Iris pigment epithelial cell (primary cell): ENCODE measurements at regions not wholly inside any gene's neighbourhood (a gene's known extent, or its start where the extent isn't known, plus 50 kb on each side); places are given as distances from the start of the nearest gene placed in this dataset.

Experiments
- DNase-seq: peaks from one replicate; pipeline ENCODE4 v3.0.0-alpha.2; 2011; ENCODE audit warnings: low read depth

DNA sequence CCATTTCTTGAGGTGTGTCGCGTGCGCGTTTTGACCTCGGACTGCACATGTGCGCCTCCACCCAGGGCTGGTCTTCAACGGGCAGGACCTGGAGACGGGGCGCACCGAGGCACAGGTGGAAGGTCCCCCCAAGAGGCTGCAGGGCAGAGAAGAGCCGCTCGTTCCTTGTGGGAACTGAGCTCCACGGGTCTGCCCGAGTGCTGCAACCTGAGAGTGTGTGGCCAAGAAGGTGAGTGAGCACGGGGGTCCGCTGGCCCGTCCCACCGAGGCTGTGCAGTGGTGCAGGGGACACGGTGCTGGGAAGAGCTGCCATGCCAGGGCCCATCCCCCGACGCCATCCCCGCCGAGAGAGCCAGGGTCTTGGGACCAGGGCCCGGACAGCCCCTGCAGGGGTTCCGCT lies 268.3 kb downstream of the GALR1 start:
- DNase-seq = no peak

DNA sequence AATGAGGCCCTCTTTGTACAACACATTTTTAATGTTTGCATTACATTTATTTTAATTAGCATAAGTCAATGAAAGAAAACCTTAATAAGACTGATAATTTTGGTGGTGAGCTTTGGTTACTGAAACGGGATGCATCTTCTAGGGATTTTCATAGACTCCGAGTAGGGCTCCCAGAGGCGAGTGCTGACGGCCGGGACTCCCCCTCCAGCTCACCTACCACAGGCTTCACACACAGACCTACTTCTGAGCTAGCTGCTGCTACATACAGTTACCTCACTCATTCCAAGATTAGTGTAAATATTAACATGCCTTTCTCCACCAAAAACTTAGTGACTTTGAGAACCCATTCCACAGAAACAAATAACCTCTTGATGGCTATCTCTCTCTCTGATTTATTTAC lies 271.1 kb downstream of the GALR1 start:
- DNase-seq = no peak

DNA sequence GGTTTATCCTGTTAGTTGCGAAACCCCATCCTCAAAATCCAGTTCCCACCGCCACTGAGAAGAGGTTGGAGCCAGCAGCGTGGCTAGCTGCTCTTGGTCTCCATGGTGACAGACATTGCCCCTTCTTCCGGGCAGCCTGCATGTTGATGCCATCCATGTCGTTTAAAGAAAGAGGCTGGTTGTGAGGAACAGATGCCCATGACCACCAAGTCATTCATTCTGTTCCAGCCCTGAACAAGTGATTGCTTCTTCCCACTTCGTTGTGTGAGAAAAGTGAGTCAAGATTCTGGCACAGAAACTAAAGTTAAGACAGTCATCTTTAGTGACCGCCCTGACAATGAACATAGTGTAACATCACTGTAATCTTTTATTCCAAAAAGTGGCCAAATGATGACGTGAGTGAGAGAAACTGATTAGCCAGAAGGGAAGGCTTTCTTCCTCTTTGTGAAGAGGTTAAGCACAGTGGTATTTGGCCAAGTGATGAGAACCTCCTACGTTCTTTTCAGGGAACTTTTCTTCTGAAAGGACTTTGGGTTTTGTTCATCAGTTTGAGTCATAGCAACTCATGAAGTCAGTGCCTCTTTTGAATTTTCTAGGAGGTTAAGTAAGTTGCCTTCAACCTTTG lies 272.5 kb downstream of the GALR1 start:
- no peak for DNase-seq

DNA sequence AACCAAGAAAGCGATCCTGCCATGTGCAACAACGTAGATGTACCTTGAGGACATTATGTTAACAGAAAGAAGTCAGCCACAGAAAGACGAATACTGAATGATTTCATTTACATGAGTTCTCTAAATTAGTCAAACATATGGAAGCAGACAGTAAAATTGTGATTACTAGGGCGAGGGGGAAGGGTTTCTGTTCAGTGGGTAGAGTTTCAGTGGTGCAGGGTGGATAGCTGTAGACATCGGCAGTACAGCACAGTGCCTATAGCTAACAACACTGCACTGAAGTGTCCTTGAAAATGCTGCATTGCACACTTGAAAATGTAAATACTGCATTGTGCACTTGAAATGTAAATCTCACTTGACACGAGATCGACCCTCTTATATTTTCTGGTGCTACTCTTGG lies 275.3 kb downstream of the GALR1 start:
- DNase-seq = no peak

DNA sequence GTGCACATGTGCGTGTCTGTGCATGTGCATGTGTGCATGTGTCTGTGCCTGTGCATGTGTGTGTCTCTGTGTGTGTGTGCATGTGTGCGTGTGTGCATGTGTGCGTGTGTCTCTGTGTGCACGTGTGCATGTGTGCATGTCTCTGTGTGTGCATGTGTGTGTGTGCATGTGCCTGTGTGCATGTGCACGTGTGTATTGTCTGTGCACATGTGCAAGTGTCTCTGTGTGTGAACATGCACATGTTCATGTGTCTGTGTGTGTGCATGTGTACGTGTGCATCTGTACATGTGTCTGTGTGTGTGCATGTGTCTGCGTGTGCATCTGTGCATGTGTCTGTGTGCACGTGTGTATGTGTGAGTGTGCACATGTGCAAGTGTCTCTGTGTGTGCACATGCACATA lies 277.3 kb downstream of the GALR1 start:
- no peak for DNase-seq

DNA sequence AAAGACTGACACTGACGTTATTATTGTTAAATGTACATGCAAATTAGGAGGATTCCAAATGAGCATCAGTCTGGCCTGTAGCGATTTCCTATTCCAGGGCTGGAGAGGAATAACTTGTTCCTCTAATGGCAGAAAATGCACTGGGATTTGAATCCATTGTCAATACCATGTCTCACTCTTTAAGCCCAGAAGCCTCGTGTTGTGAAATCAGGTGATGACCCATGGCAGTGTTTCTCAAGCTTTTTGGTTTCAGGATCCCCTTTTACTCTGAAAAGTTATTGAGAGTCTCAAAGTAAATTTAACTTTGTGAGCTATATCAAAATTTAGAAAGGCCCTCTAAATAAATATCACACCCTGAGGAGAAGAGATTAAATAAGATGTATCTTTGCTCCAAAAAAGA lies 279.2 kb downstream of the GALR1 start:
- DNase-seq = no peak

DNA sequence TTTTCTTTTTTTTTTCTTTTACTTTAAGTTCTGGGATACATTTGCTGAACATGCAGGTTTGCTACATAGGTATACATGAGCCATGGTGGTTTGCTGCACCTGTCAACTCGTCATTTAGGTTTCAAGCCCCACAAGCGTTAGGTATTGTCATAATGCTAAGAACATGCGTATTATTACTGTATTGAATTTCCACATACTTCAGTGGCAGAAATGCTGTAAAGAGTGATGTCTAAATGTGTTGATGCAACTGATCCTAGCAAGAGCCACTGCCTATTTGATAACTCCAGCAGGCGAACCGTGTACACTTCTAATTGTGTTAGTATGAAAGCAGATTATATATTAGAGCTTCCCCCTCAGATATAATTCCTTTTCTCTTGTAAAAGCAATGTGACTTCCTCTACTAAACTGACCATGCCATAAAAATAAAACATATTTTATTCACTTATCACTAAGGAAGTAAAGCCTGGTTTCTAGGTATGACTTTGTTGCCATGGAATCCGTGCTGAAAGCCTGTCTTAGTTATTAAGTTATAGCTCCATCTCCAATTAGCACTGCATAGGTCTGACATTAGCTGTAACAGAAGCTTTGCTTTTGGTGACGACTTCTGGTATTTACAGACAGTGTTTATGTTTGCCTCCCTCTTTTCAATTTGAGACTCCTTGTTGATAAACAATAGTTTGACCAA lies 280.0 kb downstream of the GALR1 start:
- DNase-seq = no peak

DNA sequence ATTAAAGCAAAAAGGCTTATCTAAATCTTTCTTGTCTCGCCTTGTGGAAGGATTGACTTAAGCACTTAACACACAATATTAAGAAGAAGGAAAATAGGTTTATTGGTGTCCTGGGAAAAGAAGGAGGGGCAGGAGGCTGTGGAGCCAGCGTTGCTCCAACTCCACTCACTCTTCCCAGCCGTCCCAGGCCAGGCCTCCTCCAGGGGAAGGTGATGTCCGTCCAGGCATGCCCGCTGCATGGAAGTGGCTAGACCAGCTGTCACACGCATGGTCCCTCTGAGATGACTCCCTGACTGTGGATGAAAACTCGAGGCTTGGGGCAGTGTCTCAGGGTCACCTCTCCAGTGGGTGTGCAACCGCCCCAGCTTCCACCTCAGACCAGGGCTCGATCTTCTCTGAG lies 281.1 kb downstream of the GALR1 start:
- no peak for DNase-seq

DNA sequence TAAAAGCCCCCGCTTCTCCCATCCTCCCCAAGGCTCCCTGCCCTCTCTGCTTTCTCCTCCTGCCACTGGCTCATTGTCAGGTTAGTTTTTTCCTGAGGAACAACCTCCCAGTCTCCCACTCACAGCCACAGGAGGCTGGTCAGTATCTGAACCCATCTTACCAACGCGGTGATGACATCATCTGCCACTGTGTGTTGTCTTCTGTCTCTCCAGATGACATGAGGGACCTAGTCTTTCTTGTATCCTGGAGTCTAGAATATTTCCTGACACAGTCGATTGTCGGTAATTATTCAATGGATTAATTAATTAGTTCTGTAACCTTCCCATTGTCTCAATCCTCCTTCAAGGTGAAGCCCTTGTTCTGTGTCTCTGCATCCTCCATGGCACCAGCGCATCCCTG lies 290.2 kb downstream of the GALR1 start:
- DNase-seq = no peak

DNA sequence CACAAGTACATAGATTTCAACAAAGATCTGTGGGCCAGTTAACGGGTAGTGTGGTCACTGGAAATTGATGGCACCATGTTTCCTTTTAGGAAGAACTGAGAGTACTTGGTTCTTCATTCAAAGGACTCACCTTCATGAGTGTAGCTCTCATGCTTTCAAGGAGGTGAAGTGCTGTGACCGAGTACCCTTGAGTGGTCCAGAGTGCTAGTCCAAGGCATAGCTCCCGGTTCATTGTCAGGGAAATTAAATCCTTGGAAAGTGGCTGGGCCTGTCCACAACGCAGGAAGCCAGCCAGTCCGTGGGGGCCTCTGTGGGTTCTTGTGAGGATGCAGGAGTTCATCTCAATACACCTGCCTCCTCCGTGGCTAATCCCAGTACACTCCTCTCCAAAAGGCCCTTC lies 295.1 kb downstream of the GALR1 start:
- DNase-seq = no peak

DNA sequence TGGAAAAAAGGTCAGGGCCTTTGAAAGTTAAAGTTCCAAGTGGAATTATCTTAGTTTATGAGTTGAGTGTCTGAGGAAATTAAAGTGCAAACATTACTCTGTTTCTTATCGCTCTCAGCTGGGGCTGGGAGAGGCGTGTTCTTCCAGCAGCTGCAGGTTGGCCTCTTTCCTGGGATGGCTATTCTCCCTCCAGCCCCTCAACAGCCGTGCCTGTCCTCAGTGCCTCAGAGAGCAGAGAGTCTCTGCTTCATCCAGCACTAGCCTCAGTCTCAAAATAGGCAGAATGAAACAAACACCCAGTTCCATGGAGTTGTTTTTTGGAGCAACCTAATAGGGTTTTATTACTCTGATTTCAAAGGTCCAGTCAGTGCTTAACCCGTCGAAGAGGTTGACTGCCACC lies 298.1 kb downstream of the GALR1 start:
- DNase-seq = no peak

DNA sequence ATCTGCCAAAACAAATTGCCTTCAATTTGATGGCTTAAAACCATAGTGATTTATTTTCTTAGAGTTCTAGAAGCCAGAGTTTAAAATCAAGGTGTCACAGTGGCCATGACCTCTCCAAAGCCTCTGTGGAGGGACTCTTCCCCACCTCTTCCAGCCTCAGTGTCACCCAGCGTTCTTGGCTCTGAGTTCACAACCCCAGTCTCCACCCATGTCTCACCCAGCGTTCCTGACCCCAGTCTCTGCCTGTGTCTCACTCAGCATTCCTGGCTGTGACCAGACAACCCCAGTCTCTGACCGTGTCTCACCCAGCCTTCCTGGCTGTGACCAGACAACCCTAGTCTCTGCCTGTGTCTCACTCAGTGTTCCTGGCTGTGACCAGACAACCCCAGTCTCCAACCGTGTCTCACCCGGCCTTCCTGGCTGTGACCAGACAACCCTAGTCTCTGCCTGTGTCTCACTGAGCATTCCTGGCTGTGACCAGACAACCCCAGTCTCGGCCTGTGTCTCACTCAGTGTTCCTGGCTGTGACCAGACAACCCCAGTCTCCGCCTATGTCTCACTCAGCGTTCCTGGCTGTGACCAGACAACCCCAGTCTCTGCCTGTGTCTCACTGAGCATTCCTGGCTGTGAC lies 299.3 kb downstream of the GALR1 start:
- no peak for DNase-seq

DNA sequence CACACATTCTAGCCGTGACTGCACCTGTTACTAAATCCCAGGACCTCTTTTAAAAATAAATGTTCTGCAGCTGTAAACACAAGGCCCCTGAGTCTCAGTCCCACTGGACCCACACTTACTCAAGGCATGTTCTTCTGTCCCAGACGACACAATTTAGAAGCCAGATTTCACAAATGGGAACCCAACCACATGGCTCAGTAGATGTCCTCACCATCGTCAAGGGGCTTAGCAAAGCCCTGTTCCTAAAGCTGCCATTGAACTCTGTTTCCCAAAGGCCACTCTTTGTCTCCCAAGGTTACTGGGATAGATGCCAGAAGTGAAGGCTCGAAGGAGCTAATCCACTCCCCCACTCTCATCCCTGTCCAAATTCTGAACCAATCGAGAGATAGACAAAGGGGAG lies 301.0 kb downstream of the GALR1 start:
- DNase-seq = no peak

DNA sequence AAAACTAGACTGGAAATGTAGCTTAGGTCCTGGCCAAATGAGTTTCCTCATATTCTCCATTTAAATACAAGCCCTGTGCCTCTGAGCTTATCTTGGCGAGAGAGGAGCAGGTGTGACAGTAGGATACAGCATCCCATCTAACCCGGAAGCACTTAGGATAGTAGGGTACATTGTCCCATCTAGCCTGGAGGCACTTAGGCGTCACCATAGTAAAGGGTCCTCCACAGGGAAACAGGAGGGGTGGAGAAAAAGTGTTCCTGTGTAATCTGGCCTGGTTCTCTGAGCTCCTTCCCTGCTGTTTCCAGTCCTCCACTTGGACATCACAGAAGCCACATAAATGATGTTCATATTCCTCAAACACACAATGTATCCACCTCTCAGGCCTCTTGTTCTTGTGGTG lies 301.4 kb downstream of the GALR1 start:
- no peak for DNase-seq

DNA sequence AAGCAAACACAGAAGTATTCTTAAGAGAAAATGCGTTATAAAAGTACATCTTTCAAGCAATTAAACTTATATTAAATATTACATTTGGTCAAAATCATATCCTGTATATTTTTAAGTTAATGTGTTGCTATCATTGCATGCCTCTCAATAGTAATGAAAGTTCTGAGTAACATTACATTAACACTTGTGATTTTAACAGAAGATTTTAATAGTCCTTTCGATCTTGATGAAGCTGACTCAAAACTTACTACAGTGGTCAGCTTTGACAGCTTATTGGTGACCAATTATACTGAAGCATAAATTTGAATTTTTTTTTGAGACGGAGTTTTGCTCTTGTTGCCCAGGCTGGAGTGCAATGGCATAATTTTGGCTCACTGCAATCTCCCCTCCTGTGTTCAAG lies 303.3 kb downstream of the GALR1 start:
- DNase-seq = no peak

DNA sequence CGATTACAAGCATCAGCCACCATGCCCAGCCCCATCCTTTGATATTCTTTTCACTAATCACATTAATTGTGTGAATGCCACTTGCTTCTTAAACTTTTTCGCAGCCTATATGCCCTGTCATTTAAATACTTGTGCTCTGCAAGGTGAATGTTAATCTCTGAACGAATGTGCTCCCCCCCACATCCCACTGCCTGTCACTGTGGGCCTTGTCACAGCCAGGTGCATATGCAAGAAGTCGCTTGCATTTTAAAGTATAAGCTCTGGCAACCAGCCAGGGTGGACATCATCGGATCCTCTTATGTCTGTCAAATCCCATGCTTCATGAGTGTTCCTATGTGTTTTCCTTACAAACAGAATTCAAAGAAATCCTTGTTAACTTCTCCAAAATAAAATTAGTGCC lies 304.4 kb downstream of the GALR1 start:
- DNase-seq = no peak

DNA sequence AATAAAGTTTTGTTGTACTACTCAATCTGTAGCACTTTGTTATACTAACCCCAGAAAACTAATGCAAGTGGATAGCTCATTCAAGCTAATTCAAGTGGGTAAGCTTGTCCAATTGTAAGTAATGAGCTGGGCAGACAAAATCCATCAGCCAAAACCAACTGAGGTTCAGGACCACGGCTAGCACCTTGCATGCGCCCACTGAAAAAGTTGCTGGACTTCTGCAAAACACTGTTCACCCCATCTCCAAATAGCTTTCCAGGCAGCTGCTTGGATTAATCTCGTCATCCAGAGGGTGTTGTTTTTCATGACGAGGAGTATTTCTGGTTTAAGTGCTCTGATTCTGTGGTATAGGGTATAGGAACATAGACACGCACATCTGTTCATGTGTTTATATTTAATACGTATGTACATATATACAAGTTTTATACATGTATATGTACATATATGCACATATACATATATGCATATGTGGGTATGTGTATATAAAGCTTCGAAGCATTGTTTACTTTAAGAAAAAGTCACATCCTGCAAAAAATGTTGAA lies 307.5 kb downstream of the GALR1 start:
- DNase-seq = peak; percentile 1

DNA sequence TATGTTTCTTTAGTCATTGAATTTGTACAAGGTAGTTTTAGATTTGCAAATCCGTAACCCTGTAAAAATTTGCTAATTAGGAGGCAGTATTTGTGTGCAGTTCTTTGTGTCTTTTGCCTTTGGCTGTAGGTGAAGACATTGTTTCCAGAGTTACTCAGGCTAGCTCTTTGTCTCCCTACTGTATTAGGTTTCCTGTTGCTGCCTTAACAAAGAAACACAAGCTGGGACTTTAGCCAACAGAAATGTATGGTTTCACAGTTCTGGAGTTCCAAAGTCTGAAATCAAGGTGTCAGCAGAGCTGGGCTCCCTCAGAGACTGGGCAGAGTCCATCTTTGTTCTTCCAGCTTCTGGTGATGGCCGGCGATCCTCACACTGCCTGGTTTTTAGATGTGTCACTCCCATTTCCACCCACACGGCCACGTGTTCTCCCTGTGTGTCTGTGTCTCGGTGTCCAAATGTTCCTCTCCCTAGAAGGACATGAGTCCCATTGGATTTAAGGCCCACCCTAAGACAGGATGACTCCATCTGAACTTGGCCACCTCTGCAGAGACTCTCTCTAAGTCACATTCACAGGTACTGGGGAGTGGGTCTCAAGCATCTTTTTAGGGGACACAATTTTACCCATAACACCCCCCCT lies 309.7 kb downstream of the GALR1 start:
- DNase-seq = no peak

DNA sequence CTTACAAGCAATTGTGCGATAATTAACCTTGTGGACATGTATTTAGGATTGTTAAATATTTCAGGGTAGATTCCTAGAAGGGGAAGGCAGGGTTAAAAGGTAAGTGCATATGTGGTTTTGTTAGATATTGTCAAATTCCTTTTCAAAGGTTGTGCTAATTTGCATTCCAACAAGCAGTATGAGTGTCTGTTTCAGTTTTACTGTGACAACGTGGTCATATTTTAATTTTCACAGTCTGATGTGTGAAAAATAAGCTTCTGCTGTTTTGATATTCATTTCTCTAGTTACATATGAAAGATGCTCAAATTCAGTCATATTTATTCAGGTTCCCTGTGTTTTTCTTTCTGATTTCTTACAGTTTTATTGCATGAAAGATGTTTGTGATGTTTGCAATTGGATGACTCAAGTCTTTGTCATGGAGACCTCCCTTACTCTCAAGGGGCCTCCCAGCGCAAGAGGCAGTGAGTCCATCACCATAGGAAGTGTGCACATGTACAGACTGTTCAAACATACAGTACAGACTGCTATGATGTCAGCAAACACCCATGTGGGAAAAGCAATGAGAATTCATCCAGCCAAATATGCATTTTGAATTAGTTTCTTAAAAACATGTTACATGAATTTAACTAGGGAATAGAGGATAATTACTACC lies 310.8 kb downstream of the GALR1 start:
- DNase-seq = peak; percentile 2

DNA sequence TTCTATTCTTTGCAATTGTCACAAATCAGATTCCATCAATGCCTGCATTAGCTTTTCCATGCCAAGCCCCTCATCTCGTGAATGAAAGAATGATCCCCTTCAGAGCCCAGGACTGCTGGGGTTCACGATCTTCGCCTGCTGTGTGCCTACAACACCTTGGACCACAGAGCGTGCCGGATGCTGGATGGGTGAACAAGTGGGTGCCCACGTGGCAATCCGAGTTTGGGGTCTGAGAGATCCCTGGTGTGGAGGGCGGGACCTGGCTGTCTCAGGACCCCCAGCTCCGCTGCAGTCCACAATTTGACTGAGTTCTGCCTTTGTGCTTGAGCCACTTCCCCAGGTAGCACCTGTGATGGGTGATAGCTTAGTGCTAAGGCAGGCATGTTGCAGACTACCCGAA lies 317.0 kb downstream of the GALR1 start:
- no peak for DNase-seq

DNA sequence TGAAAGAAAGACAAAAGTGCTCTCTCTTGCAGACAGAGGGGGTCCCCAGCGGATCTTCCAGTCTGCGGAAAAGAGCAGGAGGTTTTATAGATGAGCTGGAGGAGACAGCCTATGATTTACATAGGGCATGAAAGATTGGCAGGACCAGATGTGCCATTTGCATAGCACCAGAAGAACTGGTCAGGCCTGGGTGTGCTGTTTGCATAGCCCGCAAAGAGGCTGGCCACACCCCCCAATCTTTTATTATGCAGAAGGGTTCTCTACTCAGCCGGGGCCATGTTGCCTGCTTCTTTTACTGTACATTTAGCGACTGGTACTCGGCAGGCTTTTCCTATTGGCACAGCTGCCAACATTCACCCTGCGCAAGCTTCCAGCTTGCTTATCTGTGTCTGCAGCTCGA lies 317.6 kb downstream of the GALR1 start:
- DNase-seq = no peak

DNA sequence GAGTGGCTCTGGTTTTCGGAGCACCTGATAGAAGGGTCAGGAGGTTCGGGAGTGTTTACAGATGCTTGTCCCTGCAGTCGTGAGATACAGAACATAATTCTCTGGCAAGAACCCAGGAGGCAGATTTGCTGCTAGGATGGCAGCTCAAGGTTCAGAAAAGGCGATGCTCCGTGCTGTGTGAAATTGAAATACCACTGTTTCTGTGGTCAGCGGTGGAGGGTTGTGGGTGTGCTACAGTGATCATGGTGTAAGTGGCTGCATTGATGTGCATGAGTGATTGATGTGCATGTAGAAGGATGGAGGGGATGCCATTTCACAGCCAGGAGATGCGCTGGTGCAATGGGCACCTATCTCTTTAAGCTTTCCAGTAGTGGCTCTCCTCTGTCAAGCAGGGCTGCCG lies 322.1 kb downstream of the GALR1 start:
- no peak for DNase-seq

DNA sequence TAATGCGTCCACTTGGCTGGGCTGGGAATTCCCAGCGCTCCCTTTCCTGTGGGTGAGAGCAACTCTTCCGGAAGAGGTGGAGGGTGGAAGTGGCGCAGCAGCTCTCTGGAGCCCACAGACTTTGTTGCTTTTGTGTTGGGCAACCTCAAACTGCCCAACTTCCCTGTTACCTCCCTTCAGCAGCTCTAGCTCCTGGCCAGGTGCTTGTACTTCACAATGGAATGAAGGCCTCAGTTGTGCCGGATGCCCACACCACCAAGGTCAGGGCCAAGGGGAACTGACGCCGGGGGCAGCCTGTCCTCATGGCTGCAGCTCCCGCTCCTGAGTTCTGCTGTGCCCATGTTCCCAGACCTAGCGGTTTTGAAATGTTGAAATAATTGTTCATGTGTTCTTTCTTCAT lies 322.9 kb downstream of the GALR1 start:
- no peak for DNase-seq
